NT2/D1 (cell line): ENCODE measurements at regions not wholly inside any gene's neighbourhood (a gene's known extent, or its start where the extent isn't known, plus 50 kb on each side); places are given as distances from the start of the nearest gene placed in this dataset.

Experiments used
- DNase-seq: peaks from one replicate; pipeline ENCODE4 v3.0.0-alpha.2; 2011; ENCODE audit warnings: low read depth, low spot score
- H3K27me3 ChIP-seq: 2 replicates; pipeline ENCODE4 v1.6.0; 2011; ENCODE audit warnings: mild to moderate bottlenecking; ENCODE audit not compliant: insufficient read length, insufficient read depth
- H3K36me3 ChIP-seq: 2 replicates; pipeline ENCODE4 v1.6.1; 2011; ENCODE audit warnings: mild to moderate bottlenecking, low read length, mixed read lengths; ENCODE audit not compliant: insufficient read depth, insufficient read length
- H3K4me1 ChIP-seq: 2 replicates; pipeline ENCODE4 v1.5.1; 2011; ENCODE audit not compliant: insufficient read depth, insufficient read length
- H3K4me3 ChIP-seq: 2 replicates; pipeline ENCODE4 v1.5.1; 2011; ENCODE audit warnings: low read depth; ENCODE audit not compliant: insufficient read length
- H3K9ac ChIP-seq: 2 replicates; pipeline ENCODE4 v1.6.0; 2011; ENCODE audit warnings: low read depth; ENCODE audit not compliant: insufficient read length
- H3K9me3 ChIP-seq: 2 replicates; pipeline ENCODE4 v1.5.1; 2011; ENCODE audit warnings: mild to moderate bottlenecking, low read length; ENCODE audit not compliant: insufficient read depth
- SUZ12 ChIP-seq: IDR thresholded peaks from 2 replicates; pipeline ENCODE4 v1.6.1; 2011; ENCODE audit not compliant: insufficient read length, insufficient read depth; ENCODE audit errors: extremely low read depth
- YY1 ChIP-seq: IDR thresholded peaks from 2 replicates; pipeline ENCODE4 v1.6.1; 2011; ENCODE audit not compliant: insufficient read length, insufficient read depth
- ZNF274 ChIP-seq: IDR thresholded peaks from 2 replicates; pipeline ENCODE4 v1.6.1; 2011; ENCODE audit warnings: mild to moderate bottlenecking, low read depth, low read length

- Histone ChIP-seq H3K9me3 (peaks cover 7% of the 10 kb centered on the region; the same call in 1 of the 2 replicates), H3K36me3 (no peaks in the 10 kb centered on the region), H3K4me1 (no peaks in the 10 kb centered on the region), H3K4me3 (no peak overlapping the region), H3K27me3 (no peaks in the 10 kb centered on the region), H3K9ac (no peak overlapping the region)
- TF ChIP-seq ZNF274 (no peak), YY1 (no peak), SUZ12 (no peak)
- DNase-seq = no peak
Observed at GRCh38 chr3:64894006-64894405, 206.2 kb upstream of the ADAMTS9 start.

GRCh38 chr3:64892671-64893309 lies 205.0 kb upstream of the ADAMTS9 start:
- H3K4me3 ChIP-seq = no peak overlapping the region
- H3K36me3 ChIP-seq = no peaks in the 10 kb centered on the region
- no peaks in the 10 kb centered on the region for H3K4me1 ChIP-seq
- H3K27me3 ChIP-seq = no peaks in the 10 kb centered on the region
- no peak for DNase-seq
- H3K9me3 ChIP-seq = peaks cover 7% of the 10 kb centered on the region; the same call in 1 of the 2 replicates
- H3K9ac ChIP-seq = no peak overlapping the region
- TF ChIP-seq YY1 = no peak

GRCh38 chr3:64891021-64891420 lies 203.2 kb upstream of the ADAMTS9 start:
- Histone ChIP-seq H3K27me3 (no peaks in the 10 kb centered on the region), H3K4me1 (no peaks in the 10 kb centered on the region), H3K9ac (no peak overlapping the region), H3K9me3 (peaks cover 7% of the 10 kb centered on the region; the same call in 1 of the 2 replicates), H3K4me3 (no peak overlapping the region), H3K36me3 (no peaks in the 10 kb centered on the region)
- no peak for TF ChIP-seq SUZ12
- no peak for TF ChIP-seq ZNF274
- no peak for TF ChIP-seq YY1
- DNase-seq = no peak

- Histone ChIP-seq H3K4me1 (no peaks in the 10 kb centered on the region), H3K9me3 (peaks cover 7% of the 10 kb centered on the region; the same call in 1 of the 2 replicates), H3K36me3 (no peaks in the 10 kb centered on the region), H3K27me3 (no peaks in the 10 kb centered on the region), H3K9ac (no peak overlapping the region), H3K4me3 (no peak overlapping the region)
- TF ChIP-seq SUZ12 (no peak), ZNF274 (no peak), YY1 (no peak)
- no peak for DNase-seq
Observed at GRCh38 chr3:64890466-64890865, 202.7 kb upstream of the ADAMTS9 start.

- Histone ChIP-seq H3K27me3 (no peaks in the 10 kb centered on the region), H3K9me3 (peaks cover 7% of the 10 kb centered on the region; the same call in 1 of the 2 replicates), H3K4me3 (no peak overlapping the region), H3K9ac (no peak overlapping the region), H3K36me3 (no peaks in the 10 kb centered on the region), H3K4me1 (no peaks in the 10 kb centered on the region)
- no peak for DNase-seq
- TF ChIP-seq YY1 = no peak
- TF ChIP-seq ZNF274 = no peak
- TF ChIP-seq SUZ12 = no peak
Observed at GRCh38 chr3:64890006-64890405, 202.2 kb upstream of the ADAMTS9 start.

GRCh38 chr3:64888840-64889392 lies 201.1 kb upstream of the ADAMTS9 start:
- TF ChIP-seq SUZ12 = no peak
- Histone ChIP-seq H3K9ac (no peak overlapping the region), H3K36me3 (no peaks in the 10 kb centered on the region), H3K27me3 (no peaks in the 10 kb centered on the region), H3K9me3 (peaks cover 7% of the 10 kb centered on the region; the same call in 1 of the 2 replicates), H3K4me3 (no peak overlapping the region), H3K4me1 (no peaks in the 10 kb centered on the region)
- DNase-seq = no peak

GRCh38 chr3:64888165-64888564 lies 200.4 kb upstream of the ADAMTS9 start:
- Histone ChIP-seq H3K9me3 (peaks cover 7% of the 10 kb centered on the region; the same call in 1 of the 2 replicates), H3K9ac (no peak overlapping the region), H3K4me3 (no peak overlapping the region), H3K27me3 (no peaks in the 10 kb centered on the region), H3K36me3 (no peaks in the 10 kb centered on the region), H3K4me1 (no peaks in the 10 kb centered on the region)
- TF ChIP-seq ZNF274 = no peak
- TF ChIP-seq SUZ12 = no peak
- TF ChIP-seq YY1 = no peak
- no peak for DNase-seq
